ENCODE measurements at regions not wholly inside any gene's neighbourhood (a gene's known extent, or its start where the extent isn't known, plus 50 kb on each side); places are given as distances from the start of the nearest gene placed in this dataset.

DNA sequence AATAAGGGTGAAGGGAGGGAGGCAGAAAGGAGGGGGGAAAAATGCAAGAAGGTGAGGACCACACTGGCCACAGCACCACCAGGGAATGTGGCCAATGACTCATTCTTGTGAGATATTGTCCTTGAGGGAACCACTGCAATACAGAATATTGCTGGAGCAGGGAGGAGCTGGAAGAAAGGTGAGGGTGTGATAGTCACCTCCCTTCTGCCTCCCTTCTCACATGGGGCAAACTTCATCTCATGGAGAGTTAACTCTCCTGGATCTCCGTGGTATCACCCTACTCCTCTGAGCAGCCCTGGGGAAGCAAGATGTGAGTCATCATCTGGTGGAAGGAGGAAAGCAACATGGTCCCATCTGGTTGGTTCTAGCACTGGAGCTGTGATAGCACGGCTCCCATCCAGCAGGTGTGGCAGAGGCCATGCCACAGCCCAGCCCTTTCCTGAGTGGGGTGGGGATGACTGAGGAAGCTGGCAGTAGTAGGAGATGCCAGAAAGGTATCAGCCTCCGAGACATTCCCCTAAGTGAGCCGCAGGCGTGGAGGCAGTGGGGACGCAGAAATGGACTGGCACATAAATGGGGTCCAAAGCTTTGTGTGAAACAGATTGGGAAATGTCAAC lies 115.9 kb upstream of the LPP start:
- DNase-seq (ENCODE audit: low spot score): peak; percentile 77

GRCh38 chr3:188041193-188041592 lies 112.8 kb upstream of the LPP start:
- DNase-seq (ENCODE audit: low spot score): no peak

GRCh38 chr3:188041895-188042294 lies 112.1 kb upstream of the LPP start:
- no peak for DNase-seq (ENCODE audit: low spot score)

DNA sequence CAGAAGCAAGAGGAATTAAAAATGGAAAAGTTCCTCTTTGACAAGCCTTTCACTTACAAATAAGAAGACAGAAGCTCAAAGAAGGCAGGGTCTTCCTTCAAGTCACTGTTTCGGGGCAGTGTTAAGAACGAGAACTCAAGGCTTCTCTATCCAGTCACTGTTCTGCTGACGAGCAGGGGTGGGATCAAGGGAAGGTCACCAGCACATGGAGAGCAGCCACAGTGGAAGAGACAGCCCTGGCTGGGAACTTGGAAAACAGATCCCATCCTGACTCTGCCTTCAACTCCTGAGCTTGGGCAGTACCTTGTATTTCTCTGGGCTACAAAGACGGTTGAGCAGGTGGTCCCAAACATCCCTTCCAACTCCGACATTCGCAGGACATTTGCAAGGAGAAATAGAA lies 111.5 kb upstream of the LPP start:
- DNase-seq (ENCODE audit: low spot score): no peak

DNA sequence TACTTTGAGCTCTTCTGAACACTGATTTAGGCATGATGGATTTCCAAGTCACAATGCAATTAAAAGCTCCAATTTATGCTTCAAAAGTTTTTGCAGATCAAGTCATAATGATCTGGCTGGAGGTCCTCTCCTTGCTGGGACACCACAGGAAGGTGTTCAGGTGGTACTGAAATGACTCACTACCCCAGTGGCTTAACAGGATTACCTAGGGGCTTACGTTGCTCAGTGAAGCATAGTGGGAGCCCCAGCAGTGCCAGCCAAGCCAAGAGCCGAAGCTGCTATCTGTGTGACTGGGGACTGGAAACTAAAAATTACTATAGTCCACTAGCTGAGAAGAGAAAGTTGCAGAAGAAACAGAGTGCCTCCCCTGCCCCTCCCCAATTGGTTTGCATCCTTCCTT lies 110.1 kb upstream of the LPP start:
- peak; percentile 67 for DNase-seq (ENCODE audit: low spot score)

- DNase-seq (ENCODE audit: low spot score): no peak
Measured at GRCh38 chr3:188046561-188047211, 107.3 kb upstream of the LPP start.

DNA sequence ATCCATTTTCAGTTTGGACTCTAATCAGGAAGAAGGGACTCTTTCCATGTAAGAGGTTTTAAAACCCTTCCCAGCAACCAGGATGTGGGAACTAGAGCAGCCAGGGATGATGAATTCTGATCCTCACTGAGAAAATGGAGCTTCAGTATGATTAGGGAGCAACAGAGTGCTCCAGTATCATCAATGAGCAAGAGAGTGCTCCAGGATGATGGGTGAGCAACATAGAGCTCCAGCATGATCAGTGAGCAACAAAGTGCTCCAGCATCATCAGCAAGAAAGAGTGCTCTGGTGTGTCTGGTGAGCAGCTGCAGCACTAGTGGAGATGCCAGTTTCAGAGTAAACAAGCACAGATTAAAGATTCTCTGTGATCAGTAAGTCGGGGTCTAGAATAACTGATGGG lies 106.4 kb upstream of the LPP start:
- DNase-seq (ENCODE audit: low spot score): no peak

DNA sequence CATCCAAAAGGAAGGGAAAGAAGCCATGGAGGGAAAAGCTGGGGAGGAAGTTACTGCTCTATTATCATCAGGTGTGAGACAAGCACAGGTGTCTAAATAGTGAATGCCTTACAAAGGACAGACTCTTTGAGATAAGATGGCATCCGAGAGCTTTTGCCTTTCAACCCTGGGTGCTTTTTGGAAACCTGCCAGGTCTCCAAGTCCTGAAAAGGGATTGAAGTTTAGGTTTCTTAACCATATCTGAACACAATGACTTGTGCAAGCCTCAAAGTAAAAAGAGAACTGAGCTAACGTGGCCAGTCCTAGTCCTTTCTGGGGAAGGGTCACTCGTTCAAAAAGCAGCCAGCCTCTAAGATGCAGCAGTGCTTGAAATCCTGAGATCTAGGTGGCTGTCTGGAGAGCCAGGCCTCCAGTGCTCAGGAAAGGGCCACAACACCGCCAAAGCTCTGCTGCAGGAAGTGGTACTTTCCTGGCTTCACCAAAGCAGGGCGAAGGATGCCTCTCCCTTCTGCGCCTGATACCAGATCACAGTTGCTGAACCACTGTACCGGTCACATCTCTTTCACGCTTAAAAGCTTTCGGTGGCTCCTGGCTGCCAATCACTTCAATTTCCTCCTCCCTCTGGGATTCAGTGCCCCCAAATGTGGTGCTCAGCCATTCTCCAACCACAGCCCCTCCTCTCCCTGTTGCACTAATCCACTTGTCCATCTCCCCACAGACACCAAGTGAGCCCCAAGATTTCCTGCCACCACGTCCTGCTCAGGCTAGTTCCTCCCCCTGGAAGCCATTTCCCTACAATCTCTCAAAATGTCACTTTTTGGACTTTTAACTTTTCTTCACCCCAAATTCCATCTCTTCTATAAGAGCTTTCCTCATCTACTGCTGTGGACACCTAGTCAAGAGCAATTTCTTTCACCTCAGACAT lies 104.1 kb upstream of the LPP start:
- DNase-seq (ENCODE audit: low spot score): no peak

DNA sequence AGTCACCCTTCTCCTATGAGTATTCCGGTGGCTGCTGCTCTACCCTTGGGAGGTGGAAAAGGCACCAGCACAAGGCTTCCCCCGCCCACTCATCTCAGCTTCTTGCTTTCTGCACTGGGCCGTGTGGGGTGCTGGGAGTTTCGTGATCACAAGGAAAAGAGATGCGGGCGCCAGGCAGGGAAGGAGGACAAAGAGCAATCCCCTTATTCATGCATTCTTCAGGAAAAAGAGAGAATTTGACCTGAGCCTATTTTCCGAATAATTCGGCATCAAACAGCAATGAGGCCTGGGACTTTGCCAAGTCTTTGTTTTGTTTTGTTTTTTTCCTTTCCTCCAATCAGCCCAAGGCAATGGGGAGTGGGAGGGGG lies 102.2 kb upstream of the LPP start:
- peak; percentile 32 for DNase-seq (ENCODE audit: low spot score)

DNA sequence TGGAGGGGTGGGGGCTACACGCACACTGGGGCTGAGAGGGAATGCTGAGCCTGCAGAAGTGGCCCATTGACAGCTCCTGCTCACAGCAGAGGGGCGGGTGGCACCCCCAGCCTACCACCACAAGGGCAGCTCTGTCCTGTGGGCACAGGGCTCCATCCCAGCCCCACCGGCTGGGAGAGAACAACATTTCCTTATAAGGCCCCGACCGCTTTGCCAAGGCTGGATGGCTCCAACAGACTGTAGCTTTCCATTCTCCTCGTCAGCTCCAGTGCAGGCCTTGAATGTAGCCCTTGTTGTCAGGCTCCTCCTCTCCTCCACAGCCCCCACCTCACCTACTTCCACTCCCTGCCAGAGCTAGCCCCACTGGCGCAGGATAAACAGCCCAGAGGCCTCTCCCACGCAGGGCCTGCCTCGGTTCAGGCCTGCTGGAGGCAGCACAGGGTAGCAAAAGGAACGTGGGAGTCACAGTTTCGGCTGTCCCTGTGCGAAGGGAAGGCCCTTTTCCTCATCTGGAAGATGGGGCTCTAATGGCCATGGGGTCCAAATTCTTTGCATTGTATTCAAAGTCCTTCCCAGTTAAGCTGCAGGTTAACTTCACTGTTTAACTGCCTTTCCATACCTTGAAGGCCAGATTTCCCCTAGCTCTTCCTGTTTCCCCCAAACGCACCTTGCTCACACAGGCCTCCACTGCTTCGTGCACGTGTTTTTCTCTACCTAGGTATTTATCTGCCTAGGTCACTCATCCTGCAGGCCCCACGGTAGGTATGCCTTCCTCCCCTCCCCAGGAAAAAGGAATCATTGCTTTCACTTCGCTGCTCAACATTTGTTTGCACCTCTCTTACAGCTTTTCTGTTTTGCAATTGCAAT lies 101.6 kb upstream of the LPP start:
- DNase-seq (ENCODE audit: low spot score): peak; percentile 48

- no peak for DNase-seq (ENCODE audit: low spot score)
Measured at GRCh38 chr3:188053036-188053340, 101.0 kb upstream of the LPP start.

DNA sequence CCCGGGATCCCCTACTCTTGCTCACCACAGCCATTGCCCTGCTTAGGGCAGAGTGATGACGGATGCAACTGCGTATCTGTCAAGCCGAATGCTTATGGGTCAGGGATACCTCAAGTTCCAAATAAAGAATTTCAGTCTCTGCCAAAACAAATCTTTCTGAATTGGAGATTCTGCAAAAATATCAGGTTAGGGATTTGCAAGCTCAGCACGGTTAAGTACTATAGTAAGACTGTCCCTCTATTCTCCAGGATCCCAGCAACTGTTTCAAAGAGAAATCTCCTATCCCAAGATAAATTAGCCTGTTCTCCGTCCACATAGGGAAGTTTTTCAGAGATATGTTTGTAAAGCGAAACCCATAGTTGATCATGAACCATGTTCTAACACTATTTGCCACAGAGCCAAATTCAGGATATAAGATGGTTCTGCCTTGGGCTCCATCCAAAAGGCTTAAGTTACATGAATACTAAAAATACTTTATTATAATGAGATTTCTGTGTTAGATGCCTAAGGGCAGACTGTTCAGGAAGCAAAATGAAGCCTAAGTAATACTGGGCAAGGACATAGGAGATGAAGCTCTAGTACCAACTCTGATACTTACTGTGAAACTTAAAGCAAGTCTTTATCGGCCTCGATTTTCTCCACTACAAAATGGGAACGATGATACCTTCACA lies 100.1 kb upstream of the LPP start:
- DNase-seq (ENCODE audit: low spot score): no peak

DNA sequence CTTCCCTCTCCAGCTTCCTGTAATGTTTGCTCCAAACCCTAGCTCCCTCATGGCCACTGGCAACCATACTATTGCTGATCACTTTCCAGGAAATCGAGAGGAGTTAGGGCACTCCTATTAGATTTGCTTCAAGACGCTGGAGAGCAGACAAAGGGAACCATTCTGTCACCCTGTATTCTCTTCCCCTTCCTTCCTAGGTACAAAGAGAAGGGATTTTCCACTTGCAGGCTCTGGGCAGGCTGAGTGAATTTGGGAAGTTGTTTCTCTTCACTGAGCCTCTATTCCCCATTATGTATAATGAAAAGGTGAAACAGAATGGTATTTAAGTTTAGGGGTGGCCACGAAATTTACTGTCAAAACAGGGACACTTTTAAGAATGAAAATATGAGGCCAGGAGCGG lies 99.4 kb upstream of the LPP start:
- no peak for DNase-seq (ENCODE audit: low spot score)

GRCh38 chr3:188055388-188055787 lies 98.6 kb upstream of the LPP start:
- no peak for DNase-seq (ENCODE audit: low spot score)

- no peak for DNase-seq (ENCODE audit: low spot score)
Measured at GRCh38 chr3:188057124-188057523, 96.8 kb upstream of the LPP start.

DNA sequence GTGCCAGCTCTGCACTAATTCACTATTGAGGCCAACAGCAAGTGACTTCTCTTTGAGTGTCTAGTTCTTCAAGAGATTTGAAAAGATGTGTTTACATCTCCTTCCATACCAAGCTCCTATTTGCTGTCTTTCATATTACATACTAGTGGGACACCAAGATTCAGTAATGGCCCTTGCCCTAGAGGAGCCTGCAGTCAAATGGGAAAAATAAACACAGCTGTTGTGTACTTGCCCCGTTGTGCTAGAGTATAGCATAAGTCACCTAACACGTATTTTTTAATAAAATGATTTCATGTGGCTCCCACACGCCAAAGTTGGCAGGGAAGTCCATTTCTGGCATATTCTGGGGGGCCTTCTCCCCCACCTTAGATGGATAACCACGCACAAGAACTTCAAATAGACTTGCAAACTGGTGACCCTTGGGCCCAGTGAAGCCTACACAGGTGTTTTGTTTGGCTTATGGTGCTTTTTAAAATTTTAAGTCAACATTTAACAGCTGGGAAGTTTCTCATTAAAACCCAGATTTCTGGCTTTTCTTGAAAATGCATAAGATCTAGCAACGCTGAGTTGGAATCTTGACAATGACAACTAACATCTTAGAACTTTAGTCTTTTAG lies 95.3 kb upstream of the LPP start:
- DNase-seq (ENCODE audit: low spot score): no peak

- no peak for DNase-seq (ENCODE audit: low spot score)
Measured at GRCh38 chr3:188059351-188059750, 94.6 kb upstream of the LPP start.

DNA sequence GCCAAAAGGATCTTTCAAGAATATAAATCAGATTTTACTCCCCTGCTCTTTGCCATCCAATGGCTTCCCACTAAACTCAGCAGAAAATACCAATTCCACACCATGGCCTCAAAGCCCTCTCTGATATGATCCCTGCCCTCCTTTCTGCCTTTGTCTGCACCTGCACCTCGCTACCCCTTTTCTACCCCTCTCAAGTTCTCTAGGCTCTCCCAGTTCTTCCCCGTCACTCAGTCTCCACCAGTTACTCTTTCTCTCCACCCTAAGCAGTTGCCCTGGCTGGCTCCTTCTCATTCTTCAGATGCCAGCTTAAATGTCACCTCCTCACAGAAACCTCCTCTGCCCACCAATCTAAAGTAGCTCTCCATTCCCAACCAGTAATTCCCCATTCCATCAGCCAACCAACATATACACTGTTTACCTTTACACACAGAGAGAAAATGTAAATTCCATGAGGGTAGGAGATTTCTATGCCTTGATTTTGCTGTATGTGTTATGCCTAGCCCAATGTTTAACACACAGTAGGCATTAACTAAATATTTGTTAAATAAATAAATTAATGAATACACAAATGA lies 93.6 kb upstream of the LPP start:
- DNase-seq (ENCODE audit: low spot score): no peak

GRCh38 chr3:188060840-188061544 lies 93.0 kb upstream of the LPP start:
- DNase-seq (ENCODE audit: low spot score): peak; percentile 79

GRCh38 chr3:188062216-188062615 lies 91.7 kb upstream of the LPP start:
- DNase-seq (ENCODE audit: low spot score): no peak

All from kidney tubule cell (primary cell).